H1 (cell line): ENCODE measurements at regions not wholly inside any gene's neighbourhood (a gene's known extent, or its start where the extent isn't known, plus 50 kb on each side); places are given as distances from the start of the nearest gene placed in this dataset.

Source experiments
- ASH2L ChIP-seq: fragments of 200-600, 300-600 bp; sonication (generic); IDR thresholded peaks from one replicate; pipeline ENCODE4 v1.7.1; 2017; ENCODE audit warnings: low read length
- CHD1 ChIP-seq: IDR thresholded peaks from 2 replicates; pipeline ENCODE4 v1.6.1; 2012; ENCODE audit warnings: low read depth, low read length, improper control_type of control experiment
- CHD7 ChIP-seq: fragments of 300-600 bp; sonication (generic); IDR thresholded peaks from 2 replicates; pipeline ENCODE4 v1.7.1; 2012; ENCODE audit warnings: low read length, moderate library complexity, mild to moderate bottlenecking, inconsistent platforms; ENCODE audit not compliant: insufficient replicate concordance
- CTBP2 ChIP-seq: IDR thresholded peaks from 2 replicates; pipeline ENCODE4 v1.7.0; 2011; ENCODE audit warnings: borderline replicate concordance, mild to moderate bottlenecking, moderate library complexity, mixed read lengths, low read length; ENCODE audit not compliant: insufficient read depth, insufficient read length
- JUND ChIP-seq: IDR thresholded peaks from 2 replicates; pipeline ENCODE4 v1.6.1; 2011; ENCODE audit warnings: mild to moderate bottlenecking, improper control_type of control experiment, low read length
- NANOG ChIP-seq: IDR thresholded peaks from 2 replicates; pipeline ENCODE4 v1.6.1; 2011; ENCODE audit warnings: low read length, low read depth, mild to moderate bottlenecking, inconsistent platforms; ENCODE audit not compliant: insufficient read depth, poor library complexity, severe bottlenecking
- RBBP5 ChIP-seq: IDR thresholded peaks from 2 replicates; pipeline ENCODE4 v1.7.1; 2012; ENCODE audit warnings: low read depth, mild to moderate bottlenecking, inconsistent platforms, low read length, moderate library complexity, borderline replicate concordance
- SAP30 ChIP-seq: fragments of 300-600 bp; sonication (generic); IDR thresholded peaks from 2 replicates; pipeline ENCODE4 v1.7.1; 2012; ENCODE audit warnings: low read length, moderate library complexity, mild to moderate bottlenecking, inconsistent platforms; ENCODE audit not compliant: insufficient read depth, insufficient replicate concordance

- no peak for TF ChIP-seq CHD7
- TF ChIP-seq CHD1: no peak
- no peak for TF ChIP-seq CTBP2
- no peak for TF ChIP-seq NANOG
- TF ChIP-seq SAP30: no peak
- TF ChIP-seq JUND: no peak
- TF ChIP-seq ASH2L: no peak
- no peak for TF ChIP-seq RBBP5
- TF ChIP-seq, all 59 proteins: peak for 0
Observed at GRCh38 chr3:120841264-120841663, 66.7 kb upstream of the STXBP5L start (continued).
